ENCODE measurements at regions not wholly inside any gene's neighbourhood (a gene's known extent, or its start where the extent isn't known, plus 50 kb on each side); places are given as distances from the start of the nearest gene placed in this dataset.
"Not testable (repeated sequence)": the region's sequence is repeated elsewhere in the genome, so short reads cannot be mapped to it uniquely, and the experiment has no call there.

DNA sequence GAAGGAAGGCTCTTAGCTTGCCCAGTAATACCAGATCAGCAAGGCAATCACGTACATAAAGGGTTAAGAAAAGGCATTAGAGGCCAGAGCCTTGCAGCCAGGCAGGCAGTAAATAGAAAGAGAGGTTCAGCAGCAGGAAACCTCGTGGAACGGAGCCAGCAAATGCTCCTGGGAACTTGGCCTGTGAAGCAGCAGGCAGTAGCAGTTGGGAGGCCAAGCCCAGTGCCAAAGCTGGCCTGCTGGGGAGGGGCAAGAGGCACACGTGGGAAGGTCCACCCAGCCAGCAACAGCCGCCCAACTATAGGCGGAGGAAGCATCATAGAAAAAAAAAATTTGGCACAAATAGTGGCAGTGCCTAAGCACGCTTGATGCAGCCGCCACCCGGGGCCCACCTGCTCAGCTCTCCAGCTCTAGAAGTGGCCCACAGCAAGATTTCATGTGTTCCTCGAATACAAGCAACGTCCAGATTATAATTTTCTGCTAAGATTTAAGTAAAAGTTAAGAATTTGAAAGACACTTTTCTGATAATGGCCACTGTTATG, 2339.5 kb downstream of the TP53TG3F start:
- ATAC-seq (no peak), DNase-seq (ENCODE audit: low spot score) (no peak)
- intact Hi-C loops (cut with DNase I): no loop called here

- DNase-seq (ENCODE audit: low spot score); ATAC-seq; intact Hi-C loops (cut with DNase I): not testable (repeated sequence)
These were observed 2345.1 kb downstream of the TP53TG3F start for GRCh38 chr16:35804465-35804864.

DNA sequence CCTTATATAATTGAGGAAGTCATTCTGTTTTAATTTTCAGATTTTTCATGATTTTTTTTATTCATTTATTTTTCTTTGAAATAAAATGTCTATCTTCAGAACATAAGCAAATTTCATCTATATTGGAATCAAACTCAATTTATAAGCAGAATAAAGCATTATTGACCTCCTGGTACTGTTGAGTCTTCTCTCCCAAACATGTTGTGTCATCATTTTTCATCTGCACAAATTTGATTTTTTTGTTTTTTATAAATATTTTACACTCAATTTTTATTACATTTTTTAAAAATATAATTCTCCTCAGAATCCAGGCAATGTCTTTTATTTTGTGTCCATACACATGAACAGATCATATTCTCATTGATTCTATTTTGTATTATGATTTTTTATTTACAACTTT, 2363.9 kb downstream of the TP53TG3F start:
- intact Hi-C loops (cut with DNase I): no loop called here
- no peak for ATAC-seq
- DNase-seq (ENCODE audit: low spot score): no peak

GRCh38 chr16:35841632-35842031, 2382.2 kb downstream of the TP53TG3F start:
- ATAC-seq: no peak
- no peak for DNase-seq (ENCODE audit: low spot score)
- intact Hi-C loops (cut with DNase I): no loop called here

DNA sequence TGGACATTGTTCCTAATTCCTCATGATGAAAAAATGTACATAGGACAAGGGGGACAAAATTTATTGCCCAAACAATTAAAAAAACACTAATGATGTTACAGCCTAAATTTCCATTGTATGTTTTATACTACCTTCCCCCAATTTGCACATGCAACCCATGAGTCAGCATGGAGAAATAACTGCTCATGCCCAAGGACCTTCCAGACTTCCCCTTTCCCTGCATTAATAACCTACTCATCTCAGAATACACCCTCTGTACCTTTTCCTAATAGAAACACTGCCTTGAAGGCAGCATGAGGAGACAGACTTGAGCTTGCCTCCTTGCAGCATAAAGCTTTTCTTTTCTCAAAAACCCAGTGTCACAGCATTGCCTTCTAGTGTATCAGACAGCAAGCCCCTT, 2402.8 kb downstream of the TP53TG3F start:
- no peak for ATAC-seq
- intact Hi-C loops (cut with DNase I): no loop called here
- DNase-seq (ENCODE audit: low spot score): no peak

DNA sequence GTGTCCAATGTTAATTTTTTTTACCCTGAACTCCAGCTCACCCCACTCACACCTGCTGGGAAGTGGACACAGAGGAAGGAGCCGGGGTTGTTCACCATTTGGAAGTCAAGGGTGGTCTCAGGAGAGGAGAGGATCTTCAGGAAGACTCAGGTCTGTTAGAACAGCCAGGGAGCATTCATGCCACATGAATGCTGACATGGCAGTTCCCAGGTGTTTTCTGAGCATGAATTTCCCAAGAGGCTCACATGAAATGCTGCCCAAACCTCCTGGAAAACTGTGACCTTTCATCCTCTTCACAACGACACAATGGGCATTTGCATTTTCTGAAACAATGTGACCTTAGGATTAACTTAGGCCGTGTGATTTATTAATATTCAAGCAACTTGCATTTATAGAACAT, 2409.2 kb downstream of the TP53TG3F start:
- intact Hi-C loops (cut with DNase I): no loop called here
- DNase-seq (ENCODE audit: low spot score) (no peak), ATAC-seq (no peak)

DNA sequence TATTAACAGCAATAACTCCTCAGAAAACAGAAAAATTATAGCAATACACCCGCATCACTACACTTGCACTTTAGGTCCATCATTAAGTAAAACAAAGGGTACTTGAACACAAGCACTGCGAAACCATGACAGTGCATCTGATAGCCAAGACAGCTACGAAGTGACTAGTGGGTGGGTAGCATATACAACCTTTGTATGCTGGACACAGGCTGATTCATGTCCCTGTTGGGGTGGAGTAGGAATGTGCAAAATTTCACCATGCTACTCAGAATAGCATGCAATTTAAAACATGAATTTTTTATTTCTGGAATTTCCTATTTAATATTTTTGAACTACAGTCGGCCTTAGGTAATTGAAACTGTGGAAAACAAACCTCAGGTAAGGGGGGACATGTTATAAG, 2414.1 kb downstream of the TP53TG3F start:
- ATAC-seq: no peak
- intact Hi-C loops (cut with DNase I): no loop called here
- DNase-seq (ENCODE audit: low spot score): no peak

DNA sequence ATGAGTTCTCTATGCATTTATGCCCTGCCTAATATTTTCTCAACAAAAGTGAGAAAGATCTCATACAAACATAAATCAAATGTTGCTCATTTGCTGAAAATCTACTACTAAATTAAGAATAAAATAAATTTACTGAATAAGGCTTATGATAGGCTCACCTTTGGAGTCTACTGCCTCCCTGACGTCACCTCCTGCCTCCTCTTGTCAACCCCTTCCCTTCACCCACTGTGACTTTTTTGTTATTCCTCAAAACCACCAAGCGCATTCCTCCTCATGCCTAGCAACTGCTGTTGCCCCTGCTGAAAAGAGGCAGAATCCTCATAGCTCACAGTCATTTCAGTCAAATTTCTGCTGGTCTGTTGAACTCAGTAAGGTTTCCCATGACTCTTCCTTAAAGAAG, 2422.2 kb downstream of the TP53TG3F start:
- no peak for ATAC-seq
- no peak for DNase-seq (ENCODE audit: low spot score)
- intact Hi-C loops (cut with DNase I): no loop called here

- no peak for DNase-seq (ENCODE audit: low spot score)
- intact Hi-C loops (cut with DNase I): no loop called here
These were observed 2447.0 kb downstream of the TP53TG3F start for GRCh38 chr16:35906440-35906839.

GRCh38 chr16:35908152-35908551, 2448.7 kb downstream of the TP53TG3F start:
- intact Hi-C loops (cut with DNase I): no loop called here
- ATAC-seq (no peak), DNase-seq (ENCODE audit: low spot score) (no peak)

More at GRCh38 chr16:35906440-35906839, 2447.0 kb downstream of the TP53TG3F start:
- no peak for ATAC-seq

- no peak for ATAC-seq
- intact Hi-C loops (cut with DNase I): no loop called here
These were observed 2449.5 kb downstream of the TP53TG3F start for GRCh38 chr16:35908942-35909341.

DNA sequence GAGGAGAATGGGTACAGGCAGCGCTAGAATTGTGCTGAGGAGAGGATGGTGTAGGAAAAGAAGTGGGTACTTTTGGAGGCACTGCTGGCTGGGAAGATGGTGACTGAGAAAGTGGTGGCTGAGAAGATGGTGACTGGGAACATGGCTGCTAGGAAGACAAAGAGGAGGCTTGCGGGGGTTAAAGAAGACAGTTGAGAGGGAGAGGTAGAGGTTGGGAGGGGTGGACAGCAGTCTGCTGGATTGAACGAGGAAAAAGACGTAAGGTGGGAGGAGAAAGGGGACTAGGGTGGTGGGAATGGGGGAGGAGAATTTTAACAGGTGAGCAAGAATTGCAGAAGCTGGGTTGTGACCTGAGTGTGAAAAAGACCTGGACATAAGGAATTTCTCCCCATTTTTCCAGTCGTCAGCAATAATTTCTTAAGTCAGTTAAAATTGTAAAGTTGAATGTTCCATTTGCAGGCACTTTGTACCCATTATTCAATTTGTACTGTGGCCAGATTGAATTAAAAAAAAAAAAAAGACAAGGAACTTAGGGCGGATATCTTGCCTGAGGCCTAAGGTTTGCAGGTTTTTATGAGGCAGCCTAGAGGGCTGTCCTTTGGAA, 2450.0 kb downstream of the TP53TG3F start:
- no peak for ATAC-seq
- intact Hi-C loops (cut with DNase I): no loop called here

More at GRCh38 chr16:35908942-35909341, 2449.5 kb downstream of the TP53TG3F start:
- no peak for DNase-seq (ENCODE audit: low spot score)

GRCh38 chr16:35910409-35910808, 2451.0 kb downstream of the TP53TG3F start:
- intact Hi-C loops (cut with DNase I): no loop called here
- DNase-seq (ENCODE audit: low spot score) (no peak), ATAC-seq (no peak)

More for the DNA sequence above, 2450.0 kb downstream of the TP53TG3F start:
- no peak for DNase-seq (ENCODE audit: low spot score)

GRCh38 chr16:35911899-35912298, 2452.5 kb downstream of the TP53TG3F start:
- no peak for DNase-seq (ENCODE audit: low spot score)
- no peak for ATAC-seq
- intact Hi-C loops (cut with DNase I): no loop called here

GRCh38 chr16:35931722-35932121, 2472.3 kb downstream of the TP53TG3F start:
- no peak for DNase-seq (ENCODE audit: low spot score)
- no peak for ATAC-seq
- intact Hi-C loops (cut with DNase I): no loop called here
